Calu3 (cell line): ENCODE measurements at regions not wholly inside any gene's neighbourhood (a gene's known extent, or its start where the extent isn't known, plus 50 kb on each side); places are given as distances from the start of the nearest gene placed in this dataset.

ENCODE experiments used
- BruUV-seq: library from RNA; stranded (reverse); fragments of 400-500 nt; replicated peaks from 2 replicates; lab custom pipeline; 2021; lab: Mats Ljungman, UMichigan
- CTCF ChIA-PET: fragments of 300-600 bp; sonication (Branson Sonifier 250); formaldehyde crosslinking; loops from one replicate; lab custom pipeline; 2022; ENCODE audit warnings: antibody characterized with exemption; lab: Charles Lee
- DNase-seq: peaks from one replicate; pipeline ENCODE4 v3.0.0; 2022
- H3K27ac Mint-ChIP-seq: one replicate; pipeline ENCODE4 v1.8.0; 2022; ENCODE audit warnings: mixed read lengths; ENCODE audit not compliant: unreplicated experiment
- H3K27me3 Mint-ChIP-seq: one replicate; pipeline ENCODE4 v1.8.0; 2022; ENCODE audit warnings: mixed read lengths; ENCODE audit not compliant: unreplicated experiment
- H3K36me3 Mint-ChIP-seq: one replicate; pipeline ENCODE4 v1.8.0; 2022; ENCODE audit warnings: mild to moderate bottlenecking, moderate library complexity, mixed read lengths; ENCODE audit not compliant: insufficient read depth, unreplicated experiment
- H3K4me1 Mint-ChIP-seq: one replicate; pipeline ENCODE4 v1.8.0; 2022; ENCODE audit warnings: mild to moderate bottlenecking, low read depth, mixed read lengths; ENCODE audit not compliant: unreplicated experiment
- H3K4me3 Mint-ChIP-seq: one replicate; pipeline ENCODE4 v1.8.0; 2022; ENCODE audit warnings: mild to moderate bottlenecking, low read depth, moderate library complexity, mixed read lengths; ENCODE audit not compliant: unreplicated experiment
- H3K9me3 Mint-ChIP-seq: one replicate; pipeline ENCODE4 v1.8.0; 2022; ENCODE audit warnings: low read depth, mixed read lengths; ENCODE audit not compliant: unreplicated experiment
- CTCF ChIP-seq: fragments of 200-600 bp; IDR thresholded peaks from one replicate; pipeline ENCODE4 v1.8.0; 2022; ENCODE audit warnings: antibody characterized with exemption; ENCODE audit not compliant: unreplicated experiment
- intact Hi-C: fragments of 100-400 bp; cut with micrococcal nuclease; formaldehyde crosslinking; loops from one replicate; pipeline ENCODE4 v1.10.0; 2022; ENCODE audit not compliant: unreplicated experiment

DNA sequence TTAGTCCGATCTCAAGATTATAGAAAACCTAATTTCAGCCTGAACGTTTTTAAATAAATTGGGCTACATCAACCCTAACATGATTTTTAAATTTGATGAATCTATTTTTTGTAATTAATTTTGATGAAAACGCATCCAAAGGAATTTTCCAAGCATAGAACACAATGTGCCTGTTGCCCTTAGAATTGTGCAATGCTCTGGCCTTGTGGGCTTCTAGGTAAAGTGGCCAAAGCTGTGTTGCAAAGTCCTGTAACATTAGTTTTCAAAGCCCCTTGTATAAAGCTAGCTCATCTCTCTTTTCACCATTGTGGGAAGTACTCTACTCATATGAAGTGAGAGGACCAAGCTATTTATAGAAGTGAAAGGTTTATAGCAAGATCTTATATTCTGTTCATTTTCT lies 138.4 kb upstream of the PRPS1L1 start:
- intact Hi-C loops, result no loop called here
- no peak for DNase-seq
- H3K27me3 Mint-ChIP-seq, result no peaks in the 10 kb centered on the region
- no peak for TF ChIP-seq CTCF
- no peaks in the 10 kb centered on the region for H3K9me3 Mint-ChIP-seq
- no TSS peak for BruUV-seq
- H3K4me3 Mint-ChIP-seq, result no peak overlapping the region
- no peak overlapping the region for H3K27ac Mint-ChIP-seq
- H3K4me1 Mint-ChIP-seq, result peaks cover 17% of the 10 kb centered on the region
- no peaks in the 10 kb centered on the region for H3K36me3 Mint-ChIP-seq
- CTCF ChIA-PET, result interaction anchor here (0.6 kb wide), 1 partner anchor 185 kb away, joined by 3 read pairs; no protein-coding TSS in a partner anchor

DNA sequence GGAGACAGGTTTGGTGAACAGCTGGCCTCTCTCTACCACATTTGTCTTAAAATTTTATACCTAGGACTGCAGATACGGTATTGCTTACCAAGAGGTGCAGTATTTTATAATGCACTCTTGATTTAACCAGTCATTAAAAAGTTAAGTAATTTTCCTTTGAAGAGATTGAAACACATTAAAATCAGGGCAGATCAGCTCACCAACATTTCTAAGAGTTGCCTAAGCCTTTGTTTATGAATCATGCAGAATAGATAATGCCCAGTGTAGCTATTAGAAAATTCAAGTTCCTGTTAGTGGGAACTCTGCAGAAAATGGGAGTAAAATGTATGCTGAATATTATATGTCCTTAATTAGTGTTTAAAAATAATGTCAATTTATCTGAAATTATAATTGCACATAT lies 140.2 kb upstream of the PRPS1L1 start:
- intact Hi-C loops, result no loop called here
- CTCF ChIA-PET, result no interaction called here
- no peaks in the 10 kb centered on the region for H3K27me3 Mint-ChIP-seq
- no peak overlapping the region for H3K27ac Mint-ChIP-seq
- no peak for TF ChIP-seq CTCF
- DNase-seq, result no peak
- no peaks in the 10 kb centered on the region for H3K36me3 Mint-ChIP-seq
- H3K9me3 Mint-ChIP-seq, result peaks cover 4% of the 10 kb centered on the region
- H3K4me3 Mint-ChIP-seq, result no peak overlapping the region
- BruUV-seq, result no TSS peak
- peaks cover 7% of the 10 kb centered on the region for H3K4me1 Mint-ChIP-seq

GRCh38 chr7:18174996-18175395 lies 147.3 kb upstream of the PRPS1L1 start:
- Mint-ChIP-seq H3K4me3 (no peak overlapping the region), H3K36me3 (peaks cover 14% of the 10 kb centered on the region), H3K9me3 (peaks cover 9% of the 10 kb centered on the region), H3K27ac (no peak overlapping the region), H3K4me1 (peaks cover 40% of the 10 kb centered on the region), H3K27me3 (no peaks in the 10 kb centered on the region)
- intact Hi-C loops, result loop anchor here (5.0 kb wide), 2 partner anchors 88 to 147 kb away; no protein-coding TSS in a partner anchor
- CTCF ChIA-PET, result interaction anchor here (0.6 kb wide), 1 partner anchor 192 kb away, joined by 3 read pairs; no protein-coding TSS in a partner anchor
- no peak for TF ChIP-seq CTCF
- BruUV-seq, result no TSS peak
- DNase-seq, result no peak

GRCh38 chr7:18175801-18176450 lies 148.3 kb upstream of the PRPS1L1 start:
- Mint-ChIP-seq H3K27me3 (no peaks in the 10 kb centered on the region), H3K27ac (peak overlapping the region; percentile 92), H3K36me3 (peaks cover 14% of the 10 kb centered on the region), H3K4me3 (peak overlapping the region; percentile 15), H3K4me1 (peaks cover 49% of the 10 kb centered on the region), H3K9me3 (peaks cover 9% of the 10 kb centered on the region)
- intact Hi-C loops, result loop anchor here (2.0 to 5.0 kb wide), 3 partner anchors 49 to 146 kb away; no protein-coding TSS in a partner anchor
- TF ChIP-seq CTCF, result no peak
- CTCF ChIA-PET, result interaction anchor here (0.6 to 1.1 kb wide), 4 partner anchors 15 to 193 kb away, joined by 3 read pairs; no protein-coding TSS in a partner anchor
- DNase-seq, result no peak
- BruUV-seq, result no TSS peak
